ENCODE measurements at regions not wholly inside any gene's neighbourhood (a gene's known extent, or its start where the extent isn't known, plus 50 kb on each side); places are given as distances from the start of the nearest gene placed in this dataset.
"Not testable (repeated sequence)": the region's sequence is repeated elsewhere in the genome, so short reads cannot be mapped to it uniquely, and the experiment has no call there.

- no peak for DNase-seq
Measured at GRCh38 chr2:212766921-212767320, 228.3 kb upstream of the ERBB4 start.

GRCh38 chr2:212752730-212753351, 214.2 kb upstream of the ERBB4 start:
- DNase-seq = no peak

- no peak for DNase-seq
Measured at GRCh38 chr2:212745359-212745758, 206.8 kb upstream of the ERBB4 start.

- DNase-seq = no peak
Measured at GRCh38 chr2:212737392-212738172, 199.0 kb upstream of the ERBB4 start.

GRCh38 chr2:212736385-212736726, 197.8 kb upstream of the ERBB4 start:
- DNase-seq = no peak

GRCh38 chr2:212733273-212733672, 194.7 kb upstream of the ERBB4 start:
- no peak for DNase-seq

GRCh38 chr2:212732860-212733259, 194.3 kb upstream of the ERBB4 start:
- DNase-seq = no peak

- no peak for DNase-seq
Measured at GRCh38 chr2:212730994-212731393, 192.4 kb upstream of the ERBB4 start.

- DNase-seq = no peak
Measured at GRCh38 chr2:212728717-212729116, 190.1 kb upstream of the ERBB4 start.

- no peak for DNase-seq
Measured at GRCh38 chr2:212727751-212728150, 189.1 kb upstream of the ERBB4 start.

- DNase-seq = no peak
Measured at GRCh38 chr2:212726403-212726802, 187.8 kb upstream of the ERBB4 start.

GRCh38 chr2:212725180-212725579, 186.6 kb upstream of the ERBB4 start:
- no peak for DNase-seq

- no peak for DNase-seq
Measured at GRCh38 chr2:212723226-212723625, 184.6 kb upstream of the ERBB4 start.

- no peak for DNase-seq
Measured at GRCh38 chr2:212722046-212722445, 183.4 kb upstream of the ERBB4 start.

GRCh38 chr2:212721026-212721451, 182.4 kb upstream of the ERBB4 start:
- no peak for DNase-seq

- not testable (repeated sequence) for DNase-seq
Measured at GRCh38 chr2:212715411-212715810, 176.8 kb upstream of the ERBB4 start.

GRCh38 chr2:212713681-212714080, 175.1 kb upstream of the ERBB4 start:
- no peak for DNase-seq

GRCh38 chr2:212712991-212713390, 174.4 kb upstream of the ERBB4 start:
- DNase-seq = no peak

- DNase-seq = no peak
Measured at GRCh38 chr2:212712466-212712865, 173.9 kb upstream of the ERBB4 start.

- no peak for DNase-seq
Measured at GRCh38 chr2:212711856-212712255, 173.3 kb upstream of the ERBB4 start.

- DNase-seq = no peak
Measured at GRCh38 chr2:212709280-212709679, 170.7 kb upstream of the ERBB4 start.

- no peak for DNase-seq
Measured at GRCh38 chr2:212708355-212708754, 169.8 kb upstream of the ERBB4 start.

GRCh38 chr2:212695426-212695825, 156.8 kb upstream of the ERBB4 start:
- DNase-seq = no peak

- no peak for DNase-seq
Measured at GRCh38 chr2:212694398-212694797, 155.8 kb upstream of the ERBB4 start.

- DNase-seq = no peak
Measured at GRCh38 chr2:212692466-212692865, 153.9 kb upstream of the ERBB4 start.
